ENCODE measurements at regions not wholly inside any gene's neighbourhood (a gene's known extent, or its start where the extent isn't known, plus 50 kb on each side); places are given as distances from the start of the nearest gene placed in this dataset.
"Not testable (repeated sequence)": the region's sequence is repeated elsewhere in the genome, so short reads cannot be mapped to it uniquely, and the experiment has no call there.

GRCh38 chr14:40326519-40326918 is 894.3 kb upstream of the FBXO33 start:
- TF ChIP-seq POLR2AphosphoS5 (IDR thresholded peaks at IDR 0.05; ENCODE audit: borderline replicate concordance, low read depth, low read length); EZH2 (IDR thresholded peaks at IDR 0.05): not testable (repeated sequence)
